CD4-positive, alpha-beta memory T cell (primary cell): ENCODE measurements at regions not wholly inside any gene's neighbourhood (a gene's known extent, or its start where the extent isn't known, plus 50 kb on each side); places are given as distances from the start of the nearest gene placed in this dataset.
A peak's percentile ranks its signal among the peaks of the same experiment; 100 is the strongest.

ENCODE experiments used
- CTCF ChIA-PET: fragments of 350-600 bp; sonication (Branson Sonifier 250); formaldehyde crosslinking; loops from one replicate; lab custom pipeline; 2021; ENCODE audit warnings: inconsistent platforms; ENCODE audit not compliant: partially characterized antibody; lab: Charles Lee
- POLR2A ChIA-PET: fragments of 350-600 bp; sonication (Branson Sonifier 250); formaldehyde crosslinking; loops from one replicate; lab custom pipeline; 2021; ENCODE audit not compliant: partially characterized antibody; lab: Charles Lee
- DNase-seq, 5 donors: peaks; one replicate each; pipeline versions ENCODE4 v3.0.0 to v3.0.0-alpha.2; 2020 to 2022; ENCODE audit warnings: mixed read lengths in 1 of 5
- H3K27ac ChIP-seq: one replicate; pipeline ENCODE4 v1.7.0; 2013; ENCODE audit warnings: low read depth, low read length
- H3K27me3 ChIP-seq: 2 replicates; pipeline ENCODE4 v1.7.0; 2013; ENCODE audit warnings: mild to moderate bottlenecking, low read length, moderate library complexity; ENCODE audit not compliant: insufficient read depth
- H3K36me3 ChIP-seq: 2 replicates; pipeline ENCODE4 v1.7.0; 2013; ENCODE audit warnings: mild to moderate bottlenecking, low read length, moderate library complexity; ENCODE audit not compliant: insufficient read depth
- H3K4me1 ChIP-seq: 2 replicates; pipeline ENCODE4 v1.7.0; 2013; ENCODE audit warnings: mild to moderate bottlenecking, low read length, moderate library complexity; ENCODE audit not compliant: insufficient read depth
- H3K4me3 ChIP-seq, 2 donors: one replicate each; pipeline ENCODE4 v1.7.0; 2013; ENCODE audit warnings: low read length in 2 of 2, mild to moderate bottlenecking in 1 of 2
- H3K9me3 ChIP-seq, 2 donors: one replicate each; pipeline ENCODE4 v1.7.0; 2013; ENCODE audit warnings: low read length in 2 of 2, control low read depth in 1 of 2; ENCODE audit not compliant: control insufficient read depth in 1 of 2
- H3K27ac Mint-ChIP-seq, 7 donors: one replicate each; pipeline ENCODE4 v1.8.0; 2020 to 2021; ENCODE audit warnings: mixed read lengths in 7 of 7, mild to moderate bottlenecking in 6 of 7, inconsistent platforms in 3 of 7, moderate library complexity in 3 of 7
- H3K27me3 Mint-ChIP-seq, 2 donors: one replicate each; pipeline ENCODE4 v1.8.0; 2020 to 2021; ENCODE audit warnings: mixed read lengths in 2 of 2
- H3K36me3 Mint-ChIP-seq, 2 donors: one replicate each; pipeline ENCODE4 v1.8.0; 2020 to 2021; ENCODE audit warnings: mixed read lengths in 2 of 2, inconsistent platforms in 1 of 2, mild to moderate bottlenecking in 1 of 2
- H3K4me1 Mint-ChIP-seq, 4 donors: one replicate each; pipeline ENCODE4 v1.8.0; 2020 to 2021; ENCODE audit warnings: mixed read lengths in 4 of 4, mild to moderate bottlenecking in 1 of 4
- H3K4me3 Mint-ChIP-seq, 8 donors: one replicate each; pipeline ENCODE4 v1.8.0; 2020 to 2021; ENCODE audit warnings: mixed read lengths in 8 of 8, mild to moderate bottlenecking in 7 of 8, moderate library complexity in 6 of 8, inconsistent platforms in 3 of 8
- H3K9me3 Mint-ChIP-seq, 8 donors: one replicate each; pipeline ENCODE4 v1.8.0; 2020 to 2021; ENCODE audit warnings: mixed read lengths in 8 of 8, mild to moderate bottlenecking in 5 of 8, inconsistent platforms in 3 of 8, moderate library complexity in 1 of 8
- intact Hi-C: fragments of 100-400 bp; cut with micrococcal nuclease; formaldehyde crosslinking; loops from one replicate; pipeline ENCODE4 v1.15.1; 2023

DNA sequence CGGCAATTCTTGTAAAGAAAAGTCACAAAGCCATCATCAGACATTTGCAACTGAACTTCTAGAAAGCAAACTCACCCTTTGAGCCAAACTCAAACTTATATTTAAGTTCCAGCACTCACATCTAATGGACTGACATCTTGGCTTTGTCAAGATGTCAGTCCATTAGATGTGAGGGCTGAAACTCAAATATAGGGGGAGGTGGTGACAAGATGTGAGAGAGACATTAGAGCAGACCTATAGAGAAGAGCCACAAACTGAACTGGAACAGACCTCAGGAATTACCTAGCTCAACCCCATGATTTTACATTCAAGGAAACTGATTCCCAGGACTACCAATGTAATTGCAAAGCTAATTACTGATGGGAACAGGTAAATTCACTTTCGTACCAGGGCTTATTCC is 543.8 kb downstream of the TNS1 start:
- H3K9me3 Mint-ChIP-seq: peaks cover 0 to 5% (median 0%) of the 10 kb centered on the region in 8 donors
- no peak overlapping the region for H3K4me3 ChIP-seq
- H3K4me3 Mint-ChIP-seq: no peak overlapping the region
- H3K27me3 Mint-ChIP-seq: peaks cover 0 to 2% of the 10 kb centered on the region in 2 donors
- H3K27me3 ChIP-seq: no peaks in the 10 kb centered on the region
- H3K4me1 ChIP-seq: no peaks in the 10 kb centered on the region
- no peaks in the 10 kb centered on the region for H3K4me1 Mint-ChIP-seq
- intact Hi-C loops: no loop called here
- ChIA-PET CTCF (no interaction called here), POLR2A (no interaction called here)
- H3K36me3 Mint-ChIP-seq: peaks cover 0 to 3% of the 10 kb centered on the region in 2 donors
- H3K36me3 ChIP-seq: no peaks in the 10 kb centered on the region
- no peak overlapping the region for H3K27ac ChIP-seq
- H3K27ac Mint-ChIP-seq: no peak overlapping the region
- H3K9me3 ChIP-seq: no peaks in the 10 kb centered on the region
- no peak for DNase-seq

DNA sequence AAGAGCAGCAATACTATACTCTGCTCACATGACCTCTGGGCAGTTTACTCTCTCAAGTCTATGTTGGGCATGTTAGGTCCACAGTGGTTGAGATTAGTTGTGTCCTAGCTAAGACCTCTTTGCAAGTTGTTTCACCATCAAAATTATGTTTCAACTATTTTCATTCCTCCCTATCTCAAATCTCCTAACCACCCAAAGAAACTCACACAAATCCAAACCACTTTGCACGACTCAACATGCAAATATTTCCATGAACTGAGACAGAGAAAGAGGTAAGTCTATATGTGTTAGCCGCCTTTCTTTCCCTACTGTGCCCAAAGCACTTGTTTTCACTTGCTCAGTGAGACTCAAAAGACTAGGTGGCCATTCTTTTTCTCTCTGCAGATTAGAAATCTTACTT is 546.8 kb downstream of the TNS1 start:
- Histone ChIP-seq H3K4me1 (no peaks in the 10 kb centered on the region), H3K9me3 (no peaks in the 10 kb centered on the region), H3K27me3 (no peaks in the 10 kb centered on the region), H3K27ac (no peak overlapping the region), H3K36me3 (no peaks in the 10 kb centered on the region), H3K4me3 (no peak overlapping the region)
- H3K4me1 Mint-ChIP-seq: no peaks in the 10 kb centered on the region
- DNase-seq: no peak
- peaks cover 2% of the 10 kb centered on the region in 2 donors for H3K27me3 Mint-ChIP-seq
- peaks cover 0 to 3% of the 10 kb centered on the region in 2 donors for H3K36me3 Mint-ChIP-seq
- CTCF ChIA-PET: no interaction called here
- intact Hi-C loops: no loop called here
- POLR2A ChIA-PET: no interaction called here
- no peak overlapping the region for H3K4me3 Mint-ChIP-seq
- H3K9me3 Mint-ChIP-seq: peaks cover 0 to 5% (median 0%) of the 10 kb centered on the region in 8 donors
- H3K27ac Mint-ChIP-seq: no peak overlapping the region

DNA sequence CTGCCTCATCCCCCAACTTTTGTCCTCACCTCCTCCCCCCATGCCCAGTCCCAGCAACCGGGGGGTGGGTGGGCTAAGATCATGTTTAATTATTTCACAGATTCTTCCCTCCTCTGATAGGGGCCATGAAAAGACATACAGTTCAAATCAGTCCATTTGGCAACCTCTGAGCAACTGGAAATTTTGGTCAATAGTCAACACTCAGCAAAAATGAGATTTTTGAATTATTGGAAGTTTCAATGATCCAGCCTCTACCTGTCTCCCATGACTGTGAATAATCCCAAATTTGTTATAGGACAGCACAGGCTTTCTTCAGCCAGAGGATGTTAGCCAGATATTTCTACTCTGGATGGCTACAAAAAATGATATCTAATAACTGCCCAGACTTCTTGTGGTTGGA is 549.9 kb downstream of the TNS1 start:
- Mint-ChIP-seq H3K27me3 (peaks cover 2% of the 10 kb centered on the region in 2 donors), H3K27ac (no peak overlapping the region), H3K4me1 (no peaks in the 10 kb centered on the region), H3K9me3 (peaks cover 0 to 5% (median 0%) of the 10 kb centered on the region in 8 donors), H3K4me3 (no peak overlapping the region), H3K36me3 (peaks cover 2 to 3% of the 10 kb centered on the region in 2 donors)
- H3K4me3 ChIP-seq: no peak overlapping the region
- no peak for DNase-seq
- no peak overlapping the region for H3K27ac ChIP-seq
- H3K36me3 ChIP-seq: no peaks in the 10 kb centered on the region
- intact Hi-C loops: no loop called here
- POLR2A ChIA-PET: no interaction called here
- no peaks in the 10 kb centered on the region for H3K4me1 ChIP-seq
- H3K9me3 ChIP-seq: no peaks in the 10 kb centered on the region
- CTCF ChIA-PET: no interaction called here
- H3K27me3 ChIP-seq: no peaks in the 10 kb centered on the region

DNA sequence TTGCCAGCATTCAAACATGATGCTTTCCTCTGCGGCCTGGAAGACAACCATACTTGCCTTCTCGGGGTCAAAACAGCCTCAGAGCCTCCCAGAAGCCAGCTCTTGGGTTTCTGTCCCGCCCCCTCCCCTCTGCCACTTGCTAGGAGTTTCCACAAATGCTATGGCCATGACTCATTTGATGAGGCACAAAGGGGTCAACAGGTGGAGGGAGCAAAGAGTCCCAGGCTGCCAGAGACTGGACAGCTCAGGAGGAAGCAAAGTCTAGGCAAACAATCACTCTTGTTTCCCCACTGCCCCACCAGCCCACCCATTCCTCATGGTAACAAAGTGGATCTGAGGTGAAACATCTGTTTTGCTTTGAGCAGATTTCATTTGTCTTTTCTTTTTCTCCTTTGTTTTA is 551.1 kb downstream of the TNS1 start:
- H3K36me3 ChIP-seq: no peaks in the 10 kb centered on the region
- H3K4me3 ChIP-seq: no peak overlapping the region
- intact Hi-C loops: no loop called here
- no peak overlapping the region for H3K27ac Mint-ChIP-seq
- CTCF ChIA-PET: no interaction called here
- peaks cover 2% of the 10 kb centered on the region in 2 donors for H3K27me3 Mint-ChIP-seq
- H3K27me3 ChIP-seq: no peaks in the 10 kb centered on the region
- H3K27ac ChIP-seq: no peak overlapping the region
- H3K36me3 Mint-ChIP-seq: peaks cover 0 to 2% of the 10 kb centered on the region in 2 donors
- H3K4me1 Mint-ChIP-seq: no peaks in the 10 kb centered on the region
- H3K9me3 ChIP-seq: no peaks in the 10 kb centered on the region
- no peak for DNase-seq
- POLR2A ChIA-PET: no interaction called here
- no peaks in the 10 kb centered on the region for H3K4me1 ChIP-seq
- H3K9me3 Mint-ChIP-seq: peaks cover 0 to 1% (median 0%) of the 10 kb centered on the region in 8 donors
- no peak overlapping the region for H3K4me3 Mint-ChIP-seq

DNA sequence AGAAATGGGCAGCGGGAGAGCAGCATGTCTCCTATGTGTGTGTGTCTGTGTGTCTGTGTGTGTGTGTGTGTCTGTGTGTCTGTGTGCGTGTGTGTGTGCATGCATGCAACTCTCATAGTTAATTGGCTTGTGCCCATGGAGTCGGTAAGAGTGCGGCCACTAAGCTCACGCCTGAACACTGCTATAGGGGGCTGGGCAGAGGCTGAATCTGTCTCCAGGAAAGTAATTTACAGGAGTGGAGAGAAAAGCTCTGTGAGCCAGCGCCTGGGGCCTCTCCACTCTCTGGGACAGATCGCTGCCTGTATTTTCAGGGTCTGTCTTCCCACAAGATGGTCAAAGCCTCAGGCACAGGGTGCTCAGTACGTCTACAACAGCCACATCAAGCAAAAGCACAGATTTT is 553.4 kb downstream of the TNS1 start:
- intact Hi-C loops: no loop called here
- peaks cover 0 to 1% (median 0%) of the 10 kb centered on the region in 8 donors for H3K9me3 Mint-ChIP-seq
- no peak overlapping the region for H3K27ac Mint-ChIP-seq
- Histone ChIP-seq H3K27ac (no peak overlapping the region), H3K9me3 (no peaks in the 10 kb centered on the region), H3K36me3 (no peaks in the 10 kb centered on the region), H3K4me1 (no peaks in the 10 kb centered on the region), H3K27me3 (no peaks in the 10 kb centered on the region), H3K4me3 (no peak overlapping the region)
- ChIA-PET CTCF (no interaction called here), POLR2A (no interaction called here)
- peaks cover 2% of the 10 kb centered on the region in 2 donors for H3K27me3 Mint-ChIP-seq
- DNase-seq: no peak
- no peaks in the 10 kb centered on the region for H3K4me1 Mint-ChIP-seq
- peaks cover 0 to 2% of the 10 kb centered on the region in 2 donors for H3K36me3 Mint-ChIP-seq
- no peak overlapping the region for H3K4me3 Mint-ChIP-seq

DNA sequence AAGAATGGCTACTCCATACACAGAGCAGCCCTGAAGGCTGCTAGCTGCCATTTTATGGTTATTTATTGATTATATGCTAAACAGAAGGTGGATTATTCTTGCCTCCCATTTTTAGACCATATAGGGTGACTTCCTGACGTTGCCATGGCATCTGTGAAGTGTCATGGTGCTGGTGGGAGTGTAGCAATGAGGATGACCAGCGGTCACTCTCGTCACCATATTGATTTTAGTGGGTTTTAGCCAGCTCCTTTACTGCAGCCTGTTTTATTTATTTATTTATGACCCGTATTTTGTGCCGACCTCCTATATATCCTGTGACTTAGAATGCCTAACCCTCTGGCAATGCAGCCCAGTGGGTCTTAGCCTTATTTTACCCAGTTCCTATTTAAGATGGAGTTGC is 553.9 kb downstream of the TNS1 start:
- H3K9me3 ChIP-seq: no peaks in the 10 kb centered on the region
- ChIA-PET CTCF (no interaction called here), POLR2A (no interaction called here)
- H3K36me3 Mint-ChIP-seq: peaks cover 0 to 2% of the 10 kb centered on the region in 2 donors
- DNase-seq: no peak
- H3K27me3 ChIP-seq: no peaks in the 10 kb centered on the region
- peaks cover 0 to 2% (median 0%) of the 10 kb centered on the region in 8 donors for H3K9me3 Mint-ChIP-seq
- H3K4me1 ChIP-seq: no peaks in the 10 kb centered on the region
- H3K27ac ChIP-seq: no peak overlapping the region
- peaks cover 2% of the 10 kb centered on the region in 2 donors for H3K27me3 Mint-ChIP-seq
- H3K4me3 ChIP-seq: no peak overlapping the region
- intact Hi-C loops: no loop called here
- no peaks in the 10 kb centered on the region for H3K36me3 ChIP-seq
- no peaks in the 10 kb centered on the region for H3K4me1 Mint-ChIP-seq
- H3K27ac Mint-ChIP-seq: no peak overlapping the region
- no peak overlapping the region for H3K4me3 Mint-ChIP-seq

DNA sequence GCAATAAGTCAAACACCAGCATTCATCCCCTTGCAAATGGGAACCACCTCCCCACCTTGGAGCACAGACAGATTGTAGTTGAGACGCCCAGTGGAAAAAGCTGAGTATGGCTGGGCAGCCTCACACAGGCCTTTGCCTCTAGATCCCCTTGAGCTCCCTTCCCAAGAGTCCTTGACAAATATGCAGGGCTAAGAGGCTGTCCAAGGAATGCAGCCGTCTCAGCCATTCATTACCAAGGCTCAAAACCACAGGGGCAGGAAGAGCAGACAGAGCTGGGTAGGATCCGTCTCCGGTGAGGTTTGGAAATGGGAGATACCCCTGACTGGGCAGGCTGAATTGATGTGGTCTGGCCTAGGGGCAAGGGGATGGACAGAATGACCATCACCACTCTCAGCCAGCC is 557.1 kb downstream of the TNS1 start:
- Histone ChIP-seq H3K4me3 (no peak overlapping the region), H3K27me3 (no peaks in the 10 kb centered on the region), H3K4me1 (no peaks in the 10 kb centered on the region), H3K9me3 (no peaks in the 10 kb centered on the region), H3K27ac (no peak overlapping the region), H3K36me3 (no peaks in the 10 kb centered on the region)
- no peak for DNase-seq
- ChIA-PET POLR2A (no interaction called here), CTCF (no interaction called here)
- intact Hi-C loops: no loop called here
- peaks cover 0 to 4% (median 0%) of the 10 kb centered on the region in 8 donors for H3K9me3 Mint-ChIP-seq
- H3K27ac Mint-ChIP-seq: no peak overlapping the region
- H3K4me3 Mint-ChIP-seq: no peak overlapping the region
- peaks cover 0 to 2% of the 10 kb centered on the region in 2 donors for H3K36me3 Mint-ChIP-seq
- peaks cover 0 to 2% of the 10 kb centered on the region in 2 donors for H3K27me3 Mint-ChIP-seq
- no peaks in the 10 kb centered on the region for H3K4me1 Mint-ChIP-seq

DNA sequence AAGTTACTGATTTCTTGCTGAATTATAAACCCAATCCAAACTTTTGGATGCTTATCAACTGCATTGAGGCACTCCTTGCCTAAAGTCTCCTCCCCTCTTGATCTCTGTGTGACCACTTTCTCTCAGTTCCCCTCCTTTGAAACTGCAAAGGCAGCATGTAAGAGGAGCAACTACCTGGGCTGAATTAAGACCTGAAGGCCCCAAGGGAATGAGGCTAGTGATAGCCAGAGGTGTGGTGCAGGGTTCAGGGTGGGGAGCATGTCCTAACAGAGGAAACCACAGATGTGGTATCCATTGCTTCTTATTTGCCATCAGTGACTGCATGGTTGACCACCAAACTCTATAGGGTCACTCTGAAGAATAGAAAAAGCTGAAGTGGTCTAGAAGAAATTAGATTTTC is 557.9 kb downstream of the TNS1 start:
- Mint-ChIP-seq H3K4me1 (no peaks in the 10 kb centered on the region), H3K9me3 (peaks cover 0 to 4% (median 0%) of the 10 kb centered on the region in 8 donors), H3K36me3 (peaks cover 0 to 2% of the 10 kb centered on the region in 2 donors), H3K27ac (peak overlapping the region in 1 of 7 donors; percentile 19), H3K27me3 (peaks cover 0 to 2% of the 10 kb centered on the region in 2 donors), H3K4me3 (no peak overlapping the region)
- H3K27me3 ChIP-seq: no peaks in the 10 kb centered on the region
- no peaks in the 10 kb centered on the region for H3K9me3 ChIP-seq
- intact Hi-C loops: no loop called here
- H3K27ac ChIP-seq: no peak overlapping the region
- ChIA-PET POLR2A (no interaction called here), CTCF (no interaction called here)
- H3K36me3 ChIP-seq: no peaks in the 10 kb centered on the region
- no peak overlapping the region for H3K4me3 ChIP-seq
- no peak for DNase-seq
- H3K4me1 ChIP-seq: no peaks in the 10 kb centered on the region
